NT2/D1 (cell line): ENCODE measurements at regions not wholly inside any gene's neighbourhood (a gene's known extent, or its start where the extent isn't known, plus 50 kb on each side); places are given as distances from the start of the nearest gene placed in this dataset.

ENCODE experiments used
- DNase-seq: peaks from one replicate; pipeline ENCODE4 v3.0.0-alpha.2; 2011; ENCODE audit warnings: low read depth, low spot score
- H3K27me3 ChIP-seq: 2 replicates; pipeline ENCODE4 v1.6.0; 2011; ENCODE audit warnings: mild to moderate bottlenecking; ENCODE audit not compliant: insufficient read length, insufficient read depth
- H3K36me3 ChIP-seq: 2 replicates; pipeline ENCODE4 v1.6.1; 2011; ENCODE audit warnings: mild to moderate bottlenecking, low read length, mixed read lengths; ENCODE audit not compliant: insufficient read depth, insufficient read length
- H3K4me1 ChIP-seq: 2 replicates; pipeline ENCODE4 v1.5.1; 2011; ENCODE audit not compliant: insufficient read depth, insufficient read length
- H3K4me3 ChIP-seq: 2 replicates; pipeline ENCODE4 v1.5.1; 2011; ENCODE audit warnings: low read depth; ENCODE audit not compliant: insufficient read length
- H3K9ac ChIP-seq: 2 replicates; pipeline ENCODE4 v1.6.0; 2011; ENCODE audit warnings: low read depth; ENCODE audit not compliant: insufficient read length
- H3K9me3 ChIP-seq: 2 replicates; pipeline ENCODE4 v1.5.1; 2011; ENCODE audit warnings: mild to moderate bottlenecking, low read length; ENCODE audit not compliant: insufficient read depth
- SUZ12 ChIP-seq: IDR thresholded peaks from 2 replicates; pipeline ENCODE4 v1.6.1; 2011; ENCODE audit not compliant: insufficient read length, insufficient read depth; ENCODE audit errors: extremely low read depth
- YY1 ChIP-seq: IDR thresholded peaks from 2 replicates; pipeline ENCODE4 v1.6.1; 2011; ENCODE audit not compliant: insufficient read length, insufficient read depth
- ZNF274 ChIP-seq: IDR thresholded peaks from 2 replicates; pipeline ENCODE4 v1.6.1; 2011; ENCODE audit warnings: mild to moderate bottlenecking, low read depth, low read length

GRCh38 chr16:82389956-82390650 lies 220.1 kb upstream of the MPHOSPH6 start:
- no peak overlapping the region for H3K4me3 ChIP-seq
- H3K36me3 ChIP-seq = no peaks in the 10 kb centered on the region
- no peak for DNase-seq
- H3K4me1 ChIP-seq = no peaks in the 10 kb centered on the region
- no peak overlapping the region for H3K9ac ChIP-seq
- no peak for TF ChIP-seq ZNF274
- TF ChIP-seq YY1 = no peak
- no peak for TF ChIP-seq SUZ12
- H3K9me3 ChIP-seq = no peaks in the 10 kb centered on the region
- no peaks in the 10 kb centered on the region for H3K27me3 ChIP-seq

GRCh38 chr16:82386761-82387160 lies 216.7 kb upstream of the MPHOSPH6 start:
- TF ChIP-seq YY1 = no peak
- no peak for TF ChIP-seq ZNF274
- no peak for TF ChIP-seq SUZ12
- no peak for DNase-seq
- no peaks in the 10 kb centered on the region for H3K27me3 ChIP-seq
- H3K9ac ChIP-seq = no peak overlapping the region
- peaks cover 2% of the 10 kb centered on the region for H3K4me1 ChIP-seq
- H3K9me3 ChIP-seq = no peaks in the 10 kb centered on the region
- H3K4me3 ChIP-seq = no peak overlapping the region
- no peaks in the 10 kb centered on the region for H3K36me3 ChIP-seq

GRCh38 chr16:82384949-82385348 lies 214.9 kb upstream of the MPHOSPH6 start:
- Histone ChIP-seq H3K36me3 (no peaks in the 10 kb centered on the region), H3K9ac (no peak overlapping the region), H3K9me3 (0 out of 2 replicates have a peak, but pooled peaks cover 3% of the 10 kb centered on the region), H3K4me1 (peaks cover 2% of the 10 kb centered on the region), H3K27me3 (no peaks in the 10 kb centered on the region), H3K4me3 (no peak overlapping the region)
- no peak for DNase-seq
- TF ChIP-seq SUZ12 = no peak
- no peak for TF ChIP-seq ZNF274
- TF ChIP-seq YY1 = no peak

- 0 out of 2 replicates have a peak, but pooled peaks cover 3% of the 10 kb centered on the region for H3K9me3 ChIP-seq
- H3K27me3 ChIP-seq = no peaks in the 10 kb centered on the region
- DNase-seq = no peak
- peaks cover 2% of the 10 kb centered on the region for H3K4me1 ChIP-seq
- H3K4me3 ChIP-seq = no peak overlapping the region
- no peak overlapping the region for H3K9ac ChIP-seq
- TF ChIP-seq YY1 (no peak), ZNF274 (no peak), SUZ12 (no peak)
- no peaks in the 10 kb centered on the region for H3K36me3 ChIP-seq
Observed at GRCh38 chr16:82384017-82384416, 214.0 kb upstream of the MPHOSPH6 start.

GRCh38 chr16:82382521-82382920 lies 212.5 kb upstream of the MPHOSPH6 start:
- H3K4me3 ChIP-seq = no peak overlapping the region
- no peak for DNase-seq
- TF ChIP-seq ZNF274 (no peak), SUZ12 (no peak), YY1 (no peak)

GRCh38 chr16:82379551-82379950 lies 209.5 kb upstream of the MPHOSPH6 start:
- H3K9me3 ChIP-seq = 0 out of 2 replicates have a peak, but pooled peaks cover 3% of the 10 kb centered on the region
- H3K9ac ChIP-seq = no peak overlapping the region
- no peak for DNase-seq
- peaks cover 2% of the 10 kb centered on the region for H3K4me1 ChIP-seq
- no peaks in the 10 kb centered on the region for H3K27me3 ChIP-seq
- no peaks in the 10 kb centered on the region for H3K36me3 ChIP-seq
- TF ChIP-seq YY1 (no peak), SUZ12 (no peak), ZNF274 (no peak)
- H3K4me3 ChIP-seq = no peak overlapping the region

More at GRCh38 chr16:82382521-82382920, 212.5 kb upstream of the MPHOSPH6 start:
- Histone ChIP-seq H3K4me1 (peaks cover 2% of the 10 kb centered on the region), H3K9ac (no peak overlapping the region), H3K27me3 (no peaks in the 10 kb centered on the region), H3K9me3 (0 out of 2 replicates have a peak, but pooled peaks cover 3% of the 10 kb centered on the region), H3K36me3 (no peaks in the 10 kb centered on the region)

- no peak for TF ChIP-seq SUZ12
- no peak for TF ChIP-seq ZNF274
- TF ChIP-seq YY1 = no peak
- no peak overlapping the region for H3K9ac ChIP-seq
Observed at GRCh38 chr16:82373976-82374375, 204.0 kb upstream of the MPHOSPH6 start.

More at GRCh38 chr16:82373976-82374375, 204.0 kb upstream of the MPHOSPH6 start:
- Histone ChIP-seq H3K36me3 (no peaks in the 10 kb centered on the region), H3K4me1 (no peaks in the 10 kb centered on the region), H3K9me3 (no peaks in the 10 kb centered on the region), H3K27me3 (no peaks in the 10 kb centered on the region), H3K4me3 (no peak overlapping the region)
- no peak for DNase-seq
